Prostate gland (tissue), 2 donors: ENCODE measurements at regions not wholly inside any gene's neighbourhood (a gene's known extent, or its start where the extent isn't known, plus 50 kb on each side); places are given as distances from the start of the nearest gene placed in this dataset.

Experiments
- DNase-seq: peaks from one replicate; pipeline ENCODE4 v3.0.0-alpha.2; 2019; ENCODE audit warnings: low spot score
- H3K27ac ChIP-seq, 2 donors: fragments of 200-600 bp; sonication (generic); 2 replicates each; pipeline ENCODE4 v1.5.1; 2017 to 2019
- H3K27me3 ChIP-seq: fragments of 200-600 bp; sonication (generic); replicated peaks from 2 replicates; pipeline ENCODE4 v1.5.1; 2019; ENCODE audit not compliant: insufficient read depth
- H3K36me3 ChIP-seq, 2 donors: fragments of 200-600 bp; sonication (generic); 1 replicate in 1 of 2; 2 replicates in 1 of 2; pipeline versions ENCODE4 v1.5.1 to v1.8.1; 2017 to 2019
- H3K4me1 ChIP-seq: fragments of 200-600 bp; sonication (generic); replicated peaks from 2 replicates; pipeline ENCODE4 v1.5.1; 2019
- H3K4me3 ChIP-seq, 2 donors: fragments of 200-600 bp; sonication (generic); 2 replicates each; pipeline ENCODE4 v1.5.1; 2017 to 2019
- H3K9me3 ChIP-seq: fragments of 200-600 bp; sonication (generic); 2 replicates; pipeline ENCODE4 v1.5.1; 2017
- CTCF ChIP-seq, 4 experiments: fragments of 200-600 bp in 2 of 4; fragments of 450-650 bp in 2 of 4; sonication (generic) in 2 of 4; IDR thresholded peaks; 1 replicate in 3 of 4; 2 replicates in 1 of 4; pipeline ENCODE4 v1.5.1; 2016 to 2019; ENCODE audit warnings: antibody characterized with exemption in 4 of 4, mild to moderate bottlenecking in 2 of 4, moderate library complexity in 2 of 4
- POLR2A ChIP-seq: fragments of 450-650 bp; IDR thresholded peaks from one replicate; pipeline ENCODE4 v1.6.1; 2016; ENCODE audit warnings: antibody characterized with exemption, mild to moderate bottlenecking
- POLR2AphosphoS5 ChIP-seq: sonication (generic); formaldehyde crosslinking; IDR thresholded peaks from one replicate; pipeline ENCODE4 v1.6.1; 2017; ENCODE audit warnings: antibody characterized with exemption
- WGBS: methylation state at CpG from one replicate; pipeline ENCODE4 v1.1.5; 2018; 5-methylcytosine and 5-hydroxymethylcytosine counted together
- intact Hi-C: fragments of 100-400 bp; cut with DNase I; formaldehyde crosslinking; loops from one replicate; pipeline ENCODE4 v1.14.2; 2022

- H3K27me3 ChIP-seq: no peaks in the 10 kb centered on the region
- intact Hi-C loops: no loop called here
Measured at GRCh38 chr6:92826633-92827032, 592.7 kb downstream of the EPHA7 start.

GRCh38 chr6:92822222-92822621, 597.1 kb downstream of the EPHA7 start:
- H3K27me3 ChIP-seq: no peaks in the 10 kb centered on the region
- DNase-seq: no peak
- H3K4me1 ChIP-seq: no peaks in the 10 kb centered on the region
- intact Hi-C loops: no loop called here
- no peaks in the 10 kb centered on the region for H3K36me3 ChIP-seq
- H3K9me3 ChIP-seq: no peaks in the 10 kb centered on the region
- no peak overlapping the region for H3K27ac ChIP-seq
- no peak overlapping the region for H3K4me3 ChIP-seq
- no peak for TF ChIP-seq POLR2A
- TF ChIP-seq CTCF (IDR thresholded peaks at IDR 0.05): no peak
- no peak for TF ChIP-seq POLR2AphosphoS5
- 64% methylated on average over 4 of the region's 4 CpGs for WGBS

More at GRCh38 chr6:92826633-92827032, 592.7 kb downstream of the EPHA7 start:
- 80% methylated on average over 5 of the region's 5 CpGs for WGBS
- no peaks in the 10 kb centered on the region for H3K4me1 ChIP-seq
- no peaks in the 10 kb centered on the region for H3K9me3 ChIP-seq
- H3K4me3 ChIP-seq: no peak overlapping the region
- TF ChIP-seq POLR2A (no peak), POLR2AphosphoS5 (no peak), CTCF (IDR thresholded peaks at IDR 0.05) (no peak)
- no peaks in the 10 kb centered on the region for H3K36me3 ChIP-seq
- DNase-seq: no peak
- no peak overlapping the region for H3K27ac ChIP-seq

GRCh38 chr6:92820601-92821000, 598.8 kb downstream of the EPHA7 start:
- H3K9me3 ChIP-seq: no peaks in the 10 kb centered on the region
- no peak overlapping the region for H3K4me3 ChIP-seq
- intact Hi-C loops: no loop called here
- no peaks in the 10 kb centered on the region for H3K27me3 ChIP-seq
- no peaks in the 10 kb centered on the region for H3K4me1 ChIP-seq
- 61% methylated on average over 6 of the region's 6 CpGs for WGBS
- TF ChIP-seq POLR2A (no peak), CTCF (IDR thresholded peaks at IDR 0.05) (no peak)
- H3K36me3 ChIP-seq: no peaks in the 10 kb centered on the region
- no peak overlapping the region for H3K27ac ChIP-seq
- DNase-seq: no peak

GRCh38 chr6:92810913-92811312, 608.4 kb downstream of the EPHA7 start:
- H3K27ac ChIP-seq: no peak overlapping the region
- intact Hi-C loops: loop anchor here (2.0 kb wide), 1 partner anchor 606 kb away; no protein-coding TSS in a partner anchor
- no peaks in the 10 kb centered on the region for H3K36me3 ChIP-seq
- DNase-seq: peak; percentile 16
- H3K9me3 ChIP-seq: no peaks in the 10 kb centered on the region
- TF ChIP-seq POLR2A (no peak), CTCF (IDR thresholded peaks at IDR 0.05) (peak in 3 of 4 experiments; percentile 36 to 59 (median 41)), POLR2AphosphoS5 (no peak)
- no peaks in the 10 kb centered on the region for H3K27me3 ChIP-seq
- no peaks in the 10 kb centered on the region for H3K4me1 ChIP-seq
- H3K4me3 ChIP-seq: no peak overlapping the region
- WGBS: 9% methylated on average over 3 of the region's 3 CpGs

GRCh38 chr6:92806254-92806653, 613.1 kb downstream of the EPHA7 start:
- H3K4me3 ChIP-seq: no peak overlapping the region
- no peaks in the 10 kb centered on the region for H3K27me3 ChIP-seq
- intact Hi-C loops: no loop called here
- WGBS: 39% methylated on average over 2 of the region's 2 CpGs
- H3K27ac ChIP-seq: no peak overlapping the region
- peak; percentile 55 for TF ChIP-seq POLR2AphosphoS5
- no peak for TF ChIP-seq CTCF (IDR thresholded peaks at IDR 0.05)
- H3K36me3 ChIP-seq: no peaks in the 10 kb centered on the region
- DNase-seq: peak; percentile 8
- no peaks in the 10 kb centered on the region for H3K9me3 ChIP-seq
- H3K4me1 ChIP-seq: no peaks in the 10 kb centered on the region
